LNCAP (cell line): ENCODE measurements at regions not wholly inside any gene's neighbourhood (a gene's known extent, or its start where the extent isn't known, plus 50 kb on each side); places are given as distances from the start of the nearest gene placed in this dataset.

Experiments
- TF ChIP-seq, protein P1 (sequence below): fragments of 450-650 bp; IDR thresholded peaks from 2 replicates; pipeline ENCODE4 v1.5.1; 2017; ENCODE audit warnings: mild to moderate bottlenecking

DNA sequence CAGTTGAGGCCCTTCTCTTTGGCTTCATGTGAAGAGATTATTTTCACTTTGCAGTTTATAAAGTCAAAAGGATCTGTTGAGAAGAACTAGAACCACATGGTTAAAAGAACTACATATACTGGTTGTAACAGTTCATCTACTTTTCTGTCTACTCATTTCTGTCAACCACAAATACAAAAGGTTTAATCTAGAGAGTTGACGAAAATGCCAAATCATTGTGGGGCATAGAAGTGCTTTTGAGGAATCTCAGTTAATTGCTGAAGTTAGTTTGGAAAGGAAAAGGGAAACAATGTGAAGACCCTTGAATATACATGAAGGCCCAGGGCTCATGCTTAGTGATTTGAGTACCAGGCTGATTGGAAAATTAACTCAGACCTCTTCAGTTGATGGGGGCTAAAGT, 415.7 kb upstream of the ZP4 start:
- TF ChIP-seq, protein P1, sequence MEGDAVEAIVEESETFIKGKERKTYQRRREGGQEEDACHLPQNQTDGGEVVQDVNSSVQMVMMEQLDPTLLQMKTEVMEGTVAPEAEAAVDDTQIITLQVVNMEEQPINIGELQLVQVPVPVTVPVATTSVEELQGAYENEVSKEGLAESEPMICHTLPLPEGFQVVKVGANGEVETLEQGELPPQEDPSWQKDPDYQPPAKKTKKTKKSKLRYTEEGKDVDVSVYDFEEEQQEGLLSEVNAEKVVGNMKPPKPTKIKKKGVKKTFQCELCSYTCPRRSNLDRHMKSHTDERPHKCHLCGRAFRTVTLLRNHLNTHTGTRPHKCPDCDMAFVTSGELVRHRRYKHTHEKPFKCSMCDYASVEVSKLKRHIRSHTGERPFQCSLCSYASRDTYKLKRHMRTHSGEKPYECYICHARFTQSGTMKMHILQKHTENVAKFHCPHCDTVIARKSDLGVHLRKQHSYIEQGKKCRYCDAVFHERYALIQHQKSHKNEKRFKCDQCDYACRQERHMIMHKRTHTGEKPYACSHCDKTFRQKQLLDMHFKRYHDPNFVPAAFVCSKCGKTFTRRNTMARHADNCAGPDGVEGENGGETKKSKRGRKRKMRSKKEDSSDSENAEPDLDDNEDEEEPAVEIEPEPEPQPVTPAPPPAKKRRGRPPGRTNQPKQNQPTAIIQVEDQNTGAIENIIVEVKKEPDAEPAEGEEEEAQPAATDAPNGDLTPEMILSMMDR: no peak

DNA sequence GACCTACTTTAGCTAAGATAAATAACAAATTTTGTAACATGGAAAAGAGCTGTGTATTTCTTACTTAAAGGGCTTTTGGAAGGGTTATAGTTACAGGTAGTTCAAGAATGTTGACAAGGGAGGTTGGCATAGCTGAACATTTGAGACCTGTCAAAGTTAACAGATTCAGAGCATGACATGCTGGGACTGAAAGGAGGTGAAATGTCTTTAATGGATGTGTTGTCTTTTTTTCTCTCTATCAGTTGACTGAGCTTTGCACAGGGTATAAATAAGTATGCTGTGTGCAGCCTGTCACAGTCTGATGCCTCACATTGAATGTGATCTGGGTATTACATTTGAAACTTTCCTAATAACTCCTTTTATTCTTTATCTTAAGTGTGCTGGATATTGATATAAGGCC, 411.9 kb upstream of the ZP4 start:
- TF ChIP-seq, protein P1: no peak

DNA sequence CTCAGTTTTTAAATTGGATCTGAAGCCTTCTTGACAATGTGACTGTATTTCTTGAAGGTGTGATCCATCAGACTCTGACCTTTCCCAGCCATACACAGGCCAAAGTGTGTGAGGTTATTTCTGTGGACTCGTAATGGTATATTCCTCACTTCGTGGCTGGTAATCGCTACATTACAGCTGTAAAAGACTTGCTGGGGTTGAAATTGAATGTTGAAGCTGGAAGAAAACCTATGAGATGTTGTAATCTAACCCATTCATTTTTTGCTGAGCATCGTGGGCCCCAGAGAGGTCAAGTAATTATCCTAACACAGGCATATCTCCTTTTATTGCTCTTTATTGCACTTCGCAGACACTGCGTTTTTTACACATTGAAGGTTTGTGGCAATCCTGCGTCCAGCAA, 405.6 kb upstream of the ZP4 start:
- TF ChIP-seq, protein P1: no peak

DNA sequence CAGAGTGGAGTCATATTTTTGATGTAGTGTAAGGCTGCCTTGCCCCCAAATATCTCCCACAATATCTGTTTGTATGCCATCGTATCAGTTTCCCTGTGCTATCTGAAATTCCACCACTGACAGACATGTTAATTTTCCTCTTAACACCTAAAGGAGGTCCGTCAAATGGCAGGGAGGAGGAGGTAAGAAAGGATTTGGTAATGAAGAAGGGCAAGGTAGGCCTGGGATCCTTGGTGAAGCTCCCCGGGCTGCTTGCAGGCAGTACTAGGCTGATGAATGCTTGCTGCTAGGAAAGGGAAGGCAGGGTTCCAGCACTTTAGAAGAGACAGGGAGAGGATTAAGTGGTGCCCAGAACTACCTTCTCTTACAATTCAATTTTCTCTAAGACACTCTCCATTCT, 402.4 kb upstream of the ZP4 start:
- TF ChIP-seq, protein P1: no peak

DNA sequence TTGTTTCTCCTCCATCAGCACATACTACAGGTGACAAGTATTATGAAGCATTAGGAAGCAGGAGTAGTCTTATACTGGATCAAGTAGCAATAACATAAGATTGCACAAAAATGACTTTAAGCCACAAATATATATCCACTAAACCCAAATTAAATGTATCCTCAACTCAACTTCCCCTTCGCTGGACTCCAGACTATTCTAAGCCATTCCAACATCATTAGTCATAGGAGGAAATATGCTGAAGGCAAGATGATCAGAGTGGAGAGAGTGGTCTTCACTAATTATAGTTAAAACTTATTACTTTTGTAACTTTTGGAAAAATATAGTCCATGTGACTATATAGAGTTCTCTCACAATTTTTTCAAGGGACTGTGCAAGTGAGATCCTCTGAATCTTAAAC, 390.7 kb upstream of the ZP4 start:
- TF ChIP-seq, protein P1: no peak

DNA sequence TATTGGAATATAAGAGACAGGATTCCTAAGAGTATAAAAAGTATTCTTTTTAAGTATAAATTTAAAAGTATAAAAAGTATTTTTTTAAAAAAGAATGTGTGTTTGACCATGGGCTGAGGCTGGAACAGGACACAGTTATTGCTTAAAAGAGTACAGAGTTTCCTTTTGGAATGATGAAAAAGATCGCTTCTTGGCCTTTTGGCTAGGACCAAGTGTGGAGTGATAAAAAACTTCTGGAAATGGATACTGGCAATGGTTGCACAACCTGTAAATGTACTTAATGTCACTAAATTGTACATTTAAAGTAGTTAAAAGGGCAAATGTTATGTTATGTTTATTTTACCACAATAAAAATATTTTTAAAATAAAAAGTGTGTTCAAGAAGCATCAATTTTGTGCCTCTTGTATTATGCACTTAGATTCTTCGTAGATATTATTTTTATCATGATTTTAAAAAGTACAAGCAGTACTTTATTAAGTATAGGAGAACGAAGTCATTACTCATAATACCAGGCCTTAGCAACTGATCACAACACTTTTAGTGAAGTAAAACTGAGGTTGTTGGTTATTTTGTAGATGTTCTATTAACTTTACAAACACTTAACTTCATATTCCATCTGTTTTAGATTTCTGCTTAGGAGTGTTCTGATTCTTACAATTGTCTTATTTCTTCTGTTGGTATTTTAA, 389.1 kb upstream of the ZP4 start:
- TF ChIP-seq, protein P1: no peak

DNA sequence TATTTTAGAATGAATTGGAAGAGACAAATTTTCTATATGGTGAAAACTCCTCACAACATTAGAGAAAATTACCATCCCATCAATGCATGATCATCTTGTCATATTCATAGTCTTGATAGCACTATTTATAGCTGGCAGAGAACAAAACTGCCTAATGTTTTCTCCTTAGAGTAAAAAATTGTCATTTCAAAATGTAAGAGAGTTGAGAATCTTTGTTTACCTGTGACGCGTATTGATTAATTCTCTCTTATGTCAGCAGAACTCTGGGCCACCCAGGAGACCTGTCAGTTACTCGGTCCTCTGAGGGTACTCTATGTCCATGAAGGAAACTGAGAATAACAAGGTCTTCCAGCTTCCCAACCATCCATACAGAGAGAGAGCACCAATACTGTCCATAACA, 381.4 kb upstream of the ZP4 start:
- TF ChIP-seq, protein P1: no peak

DNA sequence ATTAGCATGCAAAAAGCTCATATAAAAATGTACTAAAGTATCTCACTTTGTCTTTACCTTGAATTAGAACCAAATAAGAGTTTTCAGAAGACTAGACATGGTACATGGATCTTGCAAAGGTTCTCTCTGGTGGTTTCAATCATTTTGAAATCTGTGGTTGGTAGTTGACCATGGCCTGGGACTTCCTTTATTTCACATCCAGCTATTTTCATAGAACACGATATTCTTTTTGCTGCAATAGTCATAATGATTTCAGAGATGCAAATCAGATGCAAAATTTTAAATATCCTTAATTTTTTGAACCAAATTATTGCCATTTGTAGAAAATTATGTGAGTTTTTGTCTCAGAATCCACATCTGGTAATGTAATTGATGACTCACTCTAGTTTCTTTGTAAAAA, 375.1 kb upstream of the ZP4 start:
- TF ChIP-seq, protein P1: no peak
